ENCODE measurements at regions not wholly inside any gene's neighbourhood (a gene's known extent, or its start where the extent isn't known, plus 50 kb on each side); places are given as distances from the start of the nearest gene placed in this dataset.

DNA sequence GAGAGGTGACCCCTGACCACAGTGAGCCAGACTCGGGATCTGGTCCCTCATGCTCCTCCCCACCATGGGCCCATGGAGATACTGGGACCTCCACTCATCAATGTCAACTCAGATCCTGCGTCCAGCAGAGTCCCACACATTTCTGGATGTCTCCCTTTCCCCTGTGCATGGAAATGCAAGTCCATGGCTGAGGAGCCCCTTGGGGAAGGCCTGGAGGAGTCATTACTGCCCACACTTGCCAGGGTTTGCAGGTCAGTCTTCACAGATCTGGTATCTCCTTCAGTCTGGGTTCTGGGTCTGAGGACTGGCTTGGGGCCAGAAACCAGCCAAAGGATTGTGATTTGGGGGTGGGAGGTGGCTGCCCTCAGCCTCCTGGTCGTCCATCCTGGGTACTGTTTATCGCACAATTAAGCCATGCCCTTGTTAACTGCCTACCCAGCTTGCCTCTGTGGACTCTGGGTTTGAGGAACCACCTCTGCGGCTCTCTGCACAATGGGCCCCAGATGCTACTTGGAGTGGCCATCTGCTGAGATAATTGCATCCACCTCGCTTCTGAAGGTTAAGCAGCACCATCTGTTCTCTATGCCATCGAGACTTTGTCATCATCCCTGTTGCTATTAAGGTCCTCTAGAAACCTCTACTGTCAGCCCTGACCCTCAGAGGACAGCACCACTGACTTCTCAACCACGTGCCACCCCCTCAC is 49.9 kb upstream of the KLF13 start:
- peak; percentile 2 for DNase-seq (ENCODE audit: low spot score)

Measured in GM03348 (cell line).